Lung (tissue), 11 donors: ENCODE measurements at regions not wholly inside any gene's neighbourhood (a gene's known extent, or its start where the extent isn't known, plus 50 kb on each side); places are given as distances from the start of the nearest gene placed in this dataset.
A peak's percentile ranks its signal among the peaks of the same experiment; 100 is the strongest.

ENCODE experiments used
- ATAC-seq: fragments of 200-7000 bp; cut with Tn5 transposase; one replicate; pipeline ENCODE4 v1.9.1; 2020; ENCODE audit warnings: moderate number of reproducible peaks; ENCODE audit not compliant: insufficient read depth, low FRiP score
- DNase-seq, 3 donors: peaks; one replicate each; pipeline ENCODE4 v3.0.0-alpha.2; 2013 to 2017
- H3K27ac ChIP-seq, 2 donors: one replicate each; pipeline ENCODE4 v1.5.1; 2013; ENCODE audit warnings: mild to moderate bottlenecking in 2 of 2, moderate library complexity in 2 of 2, control low read depth in 1 of 2, inconsistent platforms in 1 of 2, low read depth in 1 of 2, low read length in 1 of 2
- H3K27me3 ChIP-seq, 3 donors: one replicate each; pipeline ENCODE4 v1.5.1; 2013; ENCODE audit warnings: low read length in 2 of 3; ENCODE audit not compliant: control insufficient read depth in 3 of 3, insufficient read depth in 3 of 3
- H3K36me3 ChIP-seq, 4 donors: one replicate each; pipeline ENCODE4 v1.5.1; 2013; ENCODE audit warnings: low read length in 4 of 4, mild to moderate bottlenecking in 1 of 4, moderate library complexity in 1 of 4; ENCODE audit not compliant: control insufficient read depth in 4 of 4, insufficient read depth in 4 of 4
- H3K4me1 ChIP-seq, 5 donors: one replicate each; pipeline ENCODE4 v1.5.1; 2013; ENCODE audit warnings: low read length in 5 of 5, mild to moderate bottlenecking in 2 of 5, moderate library complexity in 1 of 5; ENCODE audit not compliant: control insufficient read depth in 5 of 5, insufficient read depth in 5 of 5
- H3K4me3 ChIP-seq: one replicate; pipeline ENCODE4 v1.5.1; 2013; ENCODE audit warnings: mild to moderate bottlenecking, control low read depth, moderate library complexity
- H3K9ac ChIP-seq, 2 donors: one replicate each; pipeline ENCODE4 v1.5.1; 2013; ENCODE audit warnings: low read length in 2 of 2, control low read depth in 1 of 2; ENCODE audit not compliant: insufficient read depth in 1 of 2
- H3K9me3 ChIP-seq, 4 donors: one replicate each; pipeline ENCODE4 v1.5.1; 2013; ENCODE audit warnings: low read length in 3 of 4, mild to moderate bottlenecking in 1 of 4, moderate library complexity in 1 of 4; ENCODE audit not compliant: control insufficient read depth in 4 of 4, insufficient read depth in 3 of 4
- WGBS, 2 donors: extraction: QIAGEN DNeasy Blood & Tissue Kit; methylation state at CpG; one replicate each; pipeline ENCODE4 v1.1.7; 2013; 5-methylcytosine and 5-hydroxymethylcytosine counted together
- TF ChIP-seq, protein P1 (sequence below): IDR thresholded peaks from 2 replicates; pipeline ENCODE4 v1.5.1; 2012; ENCODE audit warnings: mild to moderate bottlenecking; ENCODE audit errors: control extremely low read depth, extremely low read depth
- donor health status: control.
- donor health status: control.
- donor health status: Bipolar disorder and iron deficiency.
- donor health status: healthy.
- donor health status: DM: yes; HTN: yes; CAD: no.

DNA sequence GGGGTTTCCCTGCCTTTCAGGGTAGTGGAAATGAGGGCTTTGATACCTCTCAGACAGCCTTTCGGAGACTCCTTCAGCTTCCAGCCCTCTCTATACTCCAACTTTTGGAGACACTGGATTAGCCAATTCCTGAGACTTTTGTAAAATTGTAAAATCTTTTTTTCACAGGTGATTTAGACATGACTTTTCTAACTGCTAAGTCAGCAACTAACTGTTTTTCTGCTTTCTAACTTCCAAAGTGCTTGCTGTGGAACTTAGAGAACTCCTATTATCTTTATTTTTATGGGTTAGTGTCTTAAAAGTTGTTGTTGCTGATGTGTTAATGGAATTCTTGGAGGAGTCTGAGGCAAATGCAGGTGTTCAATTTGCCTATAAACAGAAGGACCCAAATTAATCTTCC lies 616.7 kb upstream of the ID2 start:
- H3K36me3 ChIP-seq: no peaks in the 10 kb centered on the region
- WGBS, 2 donors: 96 to 100% methylated on average over 1 of the region's 1 CpG
- no peak for DNase-seq
- no peak overlapping the region for H3K9ac ChIP-seq
- H3K4me1 ChIP-seq: no peaks in the 10 kb centered on the region
- TF ChIP-seq, protein P1, sequence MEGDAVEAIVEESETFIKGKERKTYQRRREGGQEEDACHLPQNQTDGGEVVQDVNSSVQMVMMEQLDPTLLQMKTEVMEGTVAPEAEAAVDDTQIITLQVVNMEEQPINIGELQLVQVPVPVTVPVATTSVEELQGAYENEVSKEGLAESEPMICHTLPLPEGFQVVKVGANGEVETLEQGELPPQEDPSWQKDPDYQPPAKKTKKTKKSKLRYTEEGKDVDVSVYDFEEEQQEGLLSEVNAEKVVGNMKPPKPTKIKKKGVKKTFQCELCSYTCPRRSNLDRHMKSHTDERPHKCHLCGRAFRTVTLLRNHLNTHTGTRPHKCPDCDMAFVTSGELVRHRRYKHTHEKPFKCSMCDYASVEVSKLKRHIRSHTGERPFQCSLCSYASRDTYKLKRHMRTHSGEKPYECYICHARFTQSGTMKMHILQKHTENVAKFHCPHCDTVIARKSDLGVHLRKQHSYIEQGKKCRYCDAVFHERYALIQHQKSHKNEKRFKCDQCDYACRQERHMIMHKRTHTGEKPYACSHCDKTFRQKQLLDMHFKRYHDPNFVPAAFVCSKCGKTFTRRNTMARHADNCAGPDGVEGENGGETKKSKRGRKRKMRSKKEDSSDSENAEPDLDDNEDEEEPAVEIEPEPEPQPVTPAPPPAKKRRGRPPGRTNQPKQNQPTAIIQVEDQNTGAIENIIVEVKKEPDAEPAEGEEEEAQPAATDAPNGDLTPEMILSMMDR: no peak
- no peaks in the 10 kb centered on the region for H3K27me3 ChIP-seq
- no peak for ATAC-seq
- H3K4me3 ChIP-seq: no peak overlapping the region
- no peaks in the 10 kb centered on the region for H3K9me3 ChIP-seq
- H3K27ac ChIP-seq: no peak overlapping the region

DNA sequence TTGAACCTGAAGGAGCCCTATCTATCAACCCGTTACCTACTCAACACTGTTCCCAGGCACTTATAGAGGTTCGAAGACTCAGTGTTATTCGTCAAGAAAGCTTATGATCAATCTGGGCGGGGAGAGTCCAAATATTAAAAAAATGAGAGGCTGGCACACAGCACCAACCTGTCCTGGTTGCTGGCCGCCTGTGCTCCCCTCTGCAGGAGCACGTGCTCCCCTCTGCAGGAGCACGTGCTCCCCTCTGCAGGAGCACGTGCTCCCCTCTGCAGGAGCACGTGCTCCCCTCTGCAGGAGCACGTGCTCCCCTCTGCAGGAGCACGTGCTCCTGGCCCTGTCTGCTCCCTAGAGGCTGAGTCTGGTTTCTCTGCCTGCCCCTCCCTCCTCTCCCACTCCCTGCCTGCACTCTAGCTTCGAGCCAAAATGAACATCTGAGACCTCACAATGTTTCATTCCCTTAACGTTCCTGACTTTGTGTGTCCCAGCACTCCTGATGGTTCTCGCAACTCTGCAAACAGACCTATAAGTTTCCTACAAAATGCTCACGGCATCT lies 614.0 kb upstream of the ID2 start:
- no peaks in the 10 kb centered on the region for H3K27me3 ChIP-seq
- H3K27ac ChIP-seq: no peak overlapping the region
- TF ChIP-seq, protein P1: no peak
- no peak overlapping the region for H3K9ac ChIP-seq
- H3K9me3 ChIP-seq: no peaks in the 10 kb centered on the region
- 87 to 94% methylated on average over 15 of the region's 15 CpGs for WGBS, 2 donors
- DNase-seq: peak in 1 of 3 donors; percentile 9
- H3K4me3 ChIP-seq: no peak overlapping the region
- no peaks in the 10 kb centered on the region for H3K4me1 ChIP-seq
- ATAC-seq: no peak
- H3K36me3 ChIP-seq: no peaks in the 10 kb centered on the region

DNA sequence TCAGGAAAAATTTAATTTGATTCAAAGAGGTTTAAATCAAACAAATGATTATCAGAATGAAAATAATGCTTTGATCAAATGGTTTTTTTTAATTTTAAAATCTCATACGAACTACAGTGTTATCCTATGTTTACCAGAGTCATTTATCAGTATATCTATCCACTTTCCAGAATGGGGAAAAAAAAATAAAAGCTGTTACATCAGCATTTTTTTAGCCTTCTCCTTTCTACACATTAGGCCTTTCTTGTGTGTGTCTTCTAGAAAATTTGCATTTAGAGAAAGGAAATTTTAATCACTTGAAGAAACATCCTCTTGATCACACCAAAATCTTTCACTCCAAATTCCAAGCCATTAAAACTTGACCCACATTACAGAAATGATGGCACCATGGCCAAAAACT lies 608.9 kb upstream of the ID2 start:
- Histone ChIP-seq H3K36me3 (no peaks in the 10 kb centered on the region), H3K9me3 (no peaks in the 10 kb centered on the region), H3K4me3 (no peak overlapping the region), H3K27me3 (no peaks in the 10 kb centered on the region), H3K4me1 (no peaks in the 10 kb centered on the region), H3K27ac (no peak overlapping the region), H3K9ac (no peak overlapping the region)
- WGBS, 2 donors: 70 to 91% methylated on average over 1 of the region's 1 CpG
- ATAC-seq (no peak), DNase-seq (no peak)
- TF ChIP-seq, protein P1: no peak

DNA sequence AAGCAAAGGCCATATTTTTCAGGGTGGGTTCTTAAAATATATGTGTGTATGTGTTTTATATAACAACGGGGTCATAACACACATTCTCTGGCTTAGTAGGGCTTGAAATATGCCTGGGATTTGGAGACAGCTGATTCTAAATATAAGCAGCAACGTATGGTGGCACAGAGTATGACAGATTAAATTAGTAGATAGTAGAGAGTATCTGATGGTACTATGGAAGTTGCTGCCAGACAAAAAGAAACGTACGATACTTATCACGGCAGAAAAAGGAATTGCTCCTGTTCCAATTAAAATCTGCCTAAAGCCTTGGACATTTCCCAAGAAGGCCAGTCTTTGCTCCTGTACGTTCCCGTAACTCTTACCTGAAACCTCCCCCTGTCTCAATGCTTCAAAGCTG lies 607.9 kb upstream of the ID2 start:
- H3K4me3 ChIP-seq: no peak overlapping the region
- H3K27ac ChIP-seq: no peak overlapping the region
- H3K27me3 ChIP-seq: no peaks in the 10 kb centered on the region
- WGBS, 2 donors: 92 to 95% methylated on average over 7 of the region's 7 CpGs
- DNase-seq: no peak
- H3K9ac ChIP-seq: no peak overlapping the region
- H3K36me3 ChIP-seq: no peaks in the 10 kb centered on the region
- no peaks in the 10 kb centered on the region for H3K4me1 ChIP-seq
- ATAC-seq: no peak
- no peaks in the 10 kb centered on the region for H3K9me3 ChIP-seq
- TF ChIP-seq, protein P1: no peak
